Type B pancreatic cell (in vitro differentiated cells): ENCODE measurements at regions not wholly inside any gene's neighbourhood (a gene's known extent, or its start where the extent isn't known, plus 50 kb on each side); places are given as distances from the start of the nearest gene placed in this dataset.

Experiments used
- DNase-seq: peaks from one replicate; pipeline ENCODE4 v3.0.0; 2021; ENCODE audit warnings: mixed read lengths; ENCODE audit not compliant: unreplicated experiment; ENCODE audit errors: extremely low spot score
- H3K27ac Mint-ChIP-seq: 2 replicates; pipeline ENCODE4 v1.8.0; 2021; ENCODE audit warnings: mild to moderate bottlenecking, mixed read lengths
- H3K27me3 Mint-ChIP-seq: 2 replicates; pipeline ENCODE4 v1.8.0; 2021; ENCODE audit warnings: mixed read lengths
- H3K36me3 Mint-ChIP-seq: 2 replicates; pipeline ENCODE4 v1.8.0; 2021; ENCODE audit warnings: mixed read lengths
- H3K4me1 Mint-ChIP-seq: one replicate; pipeline ENCODE4 v1.8.0; 2021; ENCODE audit warnings: mixed read lengths; ENCODE audit not compliant: unreplicated experiment
- H3K4me3 Mint-ChIP-seq: 2 replicates; pipeline ENCODE4 v1.8.0; 2021; ENCODE audit warnings: mild to moderate bottlenecking, mixed read lengths
- H3K9me3 Mint-ChIP-seq: 2 replicates; pipeline ENCODE4 v1.8.0; 2021; ENCODE audit warnings: mixed read lengths
- TF ChIP-seq, protein P1 (sequence below): fragments of 200-600 bp; sonication (generic); conservative IDR thresholded peaks from 2 replicates; pipeline ENCODE4 v1.5.0; 2021; ENCODE audit warnings: antibody characterized with exemption, mild to moderate bottlenecking

DNA sequence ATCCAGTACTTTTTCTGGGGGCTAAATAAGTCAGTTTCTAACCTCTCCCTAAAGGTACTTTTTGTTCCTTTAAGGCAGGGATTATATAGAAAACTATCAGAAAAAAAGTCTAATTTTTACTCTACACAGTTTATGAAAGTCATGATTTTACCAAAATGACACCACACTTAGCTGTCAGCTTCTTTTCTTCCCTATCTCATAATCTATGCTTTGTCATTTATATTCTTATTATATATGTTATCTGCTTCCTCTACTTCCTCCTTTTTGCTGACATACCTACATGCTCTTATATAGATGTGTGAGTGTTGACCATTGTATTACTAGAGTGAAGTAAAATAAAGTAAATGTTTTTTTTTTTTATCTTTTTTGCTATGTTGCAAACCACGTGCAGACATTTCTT, 203.9 kb upstream of the CHRM2 start:
- H3K4me3 Mint-ChIP-seq = no peak overlapping the region

DNA sequence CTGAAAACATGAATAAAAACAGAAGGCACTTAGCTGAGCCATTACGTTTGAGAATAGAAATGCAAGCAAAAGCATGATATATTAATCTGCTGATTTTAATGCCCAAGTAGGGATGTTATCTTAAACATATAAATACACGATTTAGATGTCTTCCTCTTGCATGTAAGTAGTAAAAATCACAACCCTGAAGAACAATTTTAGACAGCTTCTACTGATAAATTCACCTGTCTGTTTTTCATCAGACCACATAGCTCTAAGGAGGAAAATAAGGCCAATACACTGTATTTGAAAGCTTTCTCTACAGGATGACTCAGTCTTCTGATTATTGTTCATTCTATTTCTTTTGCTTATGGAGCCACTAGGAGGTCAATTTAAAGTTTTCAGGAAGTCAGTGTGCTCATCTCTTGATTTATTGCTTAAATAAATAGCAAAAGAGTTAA, 210.9 kb upstream of the CHRM2 start:
- H3K36me3 Mint-ChIP-seq = no peaks in the 10 kb centered on the region
- H3K27ac Mint-ChIP-seq = no peak overlapping the region
- H3K27me3 Mint-ChIP-seq = no peaks in the 10 kb centered on the region
- H3K4me1 Mint-ChIP-seq = no peaks in the 10 kb centered on the region
- TF ChIP-seq, protein P1, sequence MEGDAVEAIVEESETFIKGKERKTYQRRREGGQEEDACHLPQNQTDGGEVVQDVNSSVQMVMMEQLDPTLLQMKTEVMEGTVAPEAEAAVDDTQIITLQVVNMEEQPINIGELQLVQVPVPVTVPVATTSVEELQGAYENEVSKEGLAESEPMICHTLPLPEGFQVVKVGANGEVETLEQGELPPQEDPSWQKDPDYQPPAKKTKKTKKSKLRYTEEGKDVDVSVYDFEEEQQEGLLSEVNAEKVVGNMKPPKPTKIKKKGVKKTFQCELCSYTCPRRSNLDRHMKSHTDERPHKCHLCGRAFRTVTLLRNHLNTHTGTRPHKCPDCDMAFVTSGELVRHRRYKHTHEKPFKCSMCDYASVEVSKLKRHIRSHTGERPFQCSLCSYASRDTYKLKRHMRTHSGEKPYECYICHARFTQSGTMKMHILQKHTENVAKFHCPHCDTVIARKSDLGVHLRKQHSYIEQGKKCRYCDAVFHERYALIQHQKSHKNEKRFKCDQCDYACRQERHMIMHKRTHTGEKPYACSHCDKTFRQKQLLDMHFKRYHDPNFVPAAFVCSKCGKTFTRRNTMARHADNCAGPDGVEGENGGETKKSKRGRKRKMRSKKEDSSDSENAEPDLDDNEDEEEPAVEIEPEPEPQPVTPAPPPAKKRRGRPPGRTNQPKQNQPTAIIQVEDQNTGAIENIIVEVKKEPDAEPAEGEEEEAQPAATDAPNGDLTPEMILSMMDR = no peak
- H3K4me3 Mint-ChIP-seq = no peak overlapping the region
- DNase-seq = no peak
- no peaks in the 10 kb centered on the region for H3K9me3 Mint-ChIP-seq

More for the DNA sequence above, 203.9 kb upstream of the CHRM2 start:
- DNase-seq = no peak
- Mint-ChIP-seq H3K4me1 (no peaks in the 10 kb centered on the region), H3K27ac (no peak overlapping the region), H3K27me3 (no peaks in the 10 kb centered on the region), H3K9me3 (no peaks in the 10 kb centered on the region), H3K36me3 (no peaks in the 10 kb centered on the region)
- TF ChIP-seq, protein P1 = no peak

DNA sequence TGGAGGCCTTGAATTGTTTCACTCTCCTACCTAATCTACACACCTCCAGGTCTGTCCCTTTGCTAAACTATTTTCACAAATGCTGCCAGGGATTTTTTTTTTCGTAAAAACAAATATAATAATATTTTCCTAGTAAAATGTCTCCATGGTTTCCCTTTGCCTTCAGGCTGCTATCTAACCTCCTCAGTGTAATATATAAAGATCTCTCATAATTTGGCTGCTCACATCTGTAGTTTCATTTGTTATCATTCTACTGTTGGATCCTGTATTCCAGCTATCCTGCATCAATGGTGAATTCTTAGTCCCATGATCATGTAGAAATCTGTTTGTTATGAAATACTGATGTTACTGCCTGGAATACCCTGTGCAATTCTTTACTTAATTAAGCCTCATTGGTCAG, 211.9 kb upstream of the CHRM2 start:
- Mint-ChIP-seq H3K27ac (no peak overlapping the region), H3K27me3 (no peaks in the 10 kb centered on the region), H3K9me3 (no peaks in the 10 kb centered on the region), H3K4me1 (no peaks in the 10 kb centered on the region), H3K36me3 (no peaks in the 10 kb centered on the region), H3K4me3 (no peak overlapping the region)
- no peak for DNase-seq
- TF ChIP-seq, protein P1 = no peak

DNA sequence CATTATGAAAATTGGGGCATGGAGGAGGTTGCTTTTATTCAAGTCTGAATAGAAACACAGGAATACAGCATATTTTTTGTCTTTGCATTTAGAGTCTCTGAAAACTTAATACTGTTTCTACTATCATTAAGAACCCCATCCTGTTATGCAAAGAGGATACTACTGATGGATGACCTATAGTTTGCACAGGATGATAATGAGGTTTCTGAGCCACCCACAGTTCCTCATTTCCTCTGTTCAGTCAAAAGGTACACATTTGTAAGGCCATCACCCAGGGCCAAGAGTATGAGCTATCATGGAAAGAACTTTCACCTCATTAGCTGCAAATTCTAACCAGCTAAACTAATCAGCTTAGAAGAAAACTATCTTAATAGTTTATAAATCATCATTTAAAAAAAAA, 213.0 kb upstream of the CHRM2 start:
- H3K36me3 Mint-ChIP-seq = no peaks in the 10 kb centered on the region
- no peak overlapping the region for H3K27ac Mint-ChIP-seq
- H3K9me3 Mint-ChIP-seq = no peaks in the 10 kb centered on the region
- DNase-seq = no peak
- no peaks in the 10 kb centered on the region for H3K4me1 Mint-ChIP-seq
- no peak overlapping the region for H3K4me3 Mint-ChIP-seq
- TF ChIP-seq, protein P1 = no peak
- no peaks in the 10 kb centered on the region for H3K27me3 Mint-ChIP-seq

DNA sequence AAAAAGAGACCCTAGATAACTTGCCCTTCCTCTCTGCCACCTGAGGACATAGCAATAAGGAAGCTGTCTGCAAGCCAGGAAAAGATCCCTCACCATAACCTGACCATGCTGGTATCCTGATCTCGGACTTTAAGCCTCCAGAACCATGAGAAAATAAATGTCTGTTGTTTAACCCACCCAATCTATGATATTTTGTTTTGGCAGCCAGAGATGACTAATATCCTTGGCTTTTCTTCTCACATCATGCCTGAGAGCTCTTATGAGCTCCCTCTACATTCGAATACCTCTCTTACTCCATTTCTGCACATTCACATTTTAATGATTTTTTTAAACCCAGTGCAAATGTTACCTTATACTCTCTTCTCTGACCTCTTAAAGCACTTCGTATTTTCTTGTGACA, 214.0 kb upstream of the CHRM2 start:
- Mint-ChIP-seq H3K27ac (no peak overlapping the region), H3K9me3 (no peaks in the 10 kb centered on the region)
- TF ChIP-seq, protein P1 = no peak

More for the DNA sequence above, 214.0 kb upstream of the CHRM2 start:
- no peak for DNase-seq
- Mint-ChIP-seq H3K4me1 (no peaks in the 10 kb centered on the region), H3K27me3 (no peaks in the 10 kb centered on the region), H3K4me3 (no peak overlapping the region), H3K36me3 (no peaks in the 10 kb centered on the region)
